ENCODE measurements at regions not wholly inside any gene's neighbourhood (a gene's known extent, or its start where the extent isn't known, plus 50 kb on each side); places are given as distances from the start of the nearest gene placed in this dataset.

- TF ChIP-seq CTCF (IDR thresholded peaks at IDR 0.05; ENCODE audit: low read depth, low read length) = no peak
- Histone ChIP-seq H3K9me3 (ENCODE audit: low read depth) (no peaks in the 10 kb centered on the region), H3K36me3 (no peaks in the 10 kb centered on the region), H3K4me1 (ENCODE audit: low read depth) (peaks cover 29% of the 10 kb centered on the region), H3K27ac (no peak overlapping the region), H3K4me3 (no peak overlapping the region), H3K27me3 (no peaks in the 10 kb centered on the region)
- DNase-seq (ENCODE audit: low read depth in 1 of 2, low spot score in 1 of 2) = no peak
These were observed 598.1 kb downstream of the MID1IP1 start for GRCh38 chrX:39399387-39399786.

- TF ChIP-seq CTCF (IDR thresholded peaks at IDR 0.05; ENCODE audit: low read depth, low read length) = no peak
- Histone ChIP-seq H3K36me3 (no peaks in the 10 kb centered on the region), H3K9me3 (ENCODE audit: low read depth) (no peaks in the 10 kb centered on the region), H3K4me3 (no peak overlapping the region), H3K4me1 (ENCODE audit: low read depth) (peaks cover 8% of the 10 kb centered on the region), H3K27ac (no peak overlapping the region), H3K27me3 (no peaks in the 10 kb centered on the region)
- no peak for DNase-seq (ENCODE audit: low read depth in 1 of 2, low spot score in 1 of 2)
These were observed 600.3 kb downstream of the MID1IP1 start for GRCh38 chrX:39401483-39402110.

GRCh38 chrX:39402158-39402557 is 600.9 kb downstream of the MID1IP1 start:
- no peak for DNase-seq (ENCODE audit: low read depth in 1 of 2, low spot score in 1 of 2)
- Histone ChIP-seq H3K36me3 (no peaks in the 10 kb centered on the region), H3K27me3 (no peaks in the 10 kb centered on the region), H3K9me3 (ENCODE audit: low read depth) (no peaks in the 10 kb centered on the region), H3K4me1 (ENCODE audit: low read depth) (peaks cover 2% of the 10 kb centered on the region), H3K4me3 (no peak overlapping the region), H3K27ac (no peak overlapping the region)
- TF ChIP-seq CTCF (IDR thresholded peaks at IDR 0.05; ENCODE audit: low read depth, low read length) = no peak

- no peak for DNase-seq (ENCODE audit: low read depth in 1 of 2, low spot score in 1 of 2)
- Histone ChIP-seq H3K27me3 (no peaks in the 10 kb centered on the region), H3K27ac (no peak overlapping the region), H3K36me3 (no peaks in the 10 kb centered on the region), H3K4me1 (ENCODE audit: low read depth) (no peaks in the 10 kb centered on the region), H3K9me3 (ENCODE audit: low read depth) (no peaks in the 10 kb centered on the region), H3K4me3 (no peak overlapping the region)
- TF ChIP-seq CTCF (IDR thresholded peaks at IDR 0.05; ENCODE audit: low read depth, low read length) = no peak
These were observed 605.5 kb downstream of the MID1IP1 start for GRCh38 chrX:39406799-39407198.

GRCh38 chrX:39409246-39409917 is 608.1 kb downstream of the MID1IP1 start:
- Histone ChIP-seq H3K9me3 (ENCODE audit: low read depth) (no peaks in the 10 kb centered on the region), H3K27ac (no peak overlapping the region), H3K4me3 (no peak overlapping the region), H3K4me1 (ENCODE audit: low read depth) (no peaks in the 10 kb centered on the region), H3K36me3 (no peaks in the 10 kb centered on the region), H3K27me3 (no peaks in the 10 kb centered on the region)
- TF ChIP-seq CTCF (IDR thresholded peaks at IDR 0.05; ENCODE audit: low read depth, low read length) = no peak
- DNase-seq (ENCODE audit: low read depth in 1 of 2, low spot score in 1 of 2) = no peak
